GM12865 (cell line): ENCODE measurements at regions not wholly inside any gene's neighbourhood (a gene's known extent, or its start where the extent isn't known, plus 50 kb on each side); places are given as distances from the start of the nearest gene placed in this dataset.

Source experiments
- DNase-seq: peaks from one replicate; pipeline ENCODE4 v3.0.0; 2010; ENCODE audit warnings: low read depth
- H3K4me3 ChIP-seq: 2 replicates; pipeline ENCODE4 v1.5.1; 2011; ENCODE audit warnings: mild to moderate bottlenecking, low read depth, low read length, control low read depth
- CTCF ChIP-seq: IDR thresholded peaks from 2 replicates; pipeline ENCODE4 v1.5.1; 2011; ENCODE audit warnings: low read length, control low read depth, low read depth, inconsistent platforms; ENCODE audit not compliant: insufficient read depth; ENCODE audit errors: missing control alignments

- no peak for DNase-seq
- H3K4me3 ChIP-seq, result no peak overlapping the region
- TF ChIP-seq CTCF, result no peak
Observed at GRCh38 chr13:80465321-80465720, 124.4 kb upstream of the SPRY2 start.

- no peak for TF ChIP-seq CTCF
- H3K4me3 ChIP-seq, result no peak overlapping the region
- DNase-seq, result no peak
Observed at GRCh38 chr13:80463673-80464352, 122.9 kb upstream of the SPRY2 start.

- no peak for DNase-seq
- TF ChIP-seq CTCF, result no peak
- no peak overlapping the region for H3K4me3 ChIP-seq
Observed at GRCh38 chr13:80462567-80462966, 121.6 kb upstream of the SPRY2 start.

GRCh38 chr13:80462037-80462436 lies 121.1 kb upstream of the SPRY2 start:
- H3K4me3 ChIP-seq, result no peak overlapping the region
- no peak for TF ChIP-seq CTCF
- no peak for DNase-seq

GRCh38 chr13:80458543-80458942 lies 117.6 kb upstream of the SPRY2 start:
- no peak for TF ChIP-seq CTCF
- DNase-seq, result no peak
- H3K4me3 ChIP-seq, result no peak overlapping the region

GRCh38 chr13:80454245-80454644 lies 113.3 kb upstream of the SPRY2 start:
- DNase-seq, result peak; percentile 21
- TF ChIP-seq CTCF, result no peak
- H3K4me3 ChIP-seq, result no peak overlapping the region

GRCh38 chr13:80452279-80452678 lies 111.4 kb upstream of the SPRY2 start:
- no peak for DNase-seq
- TF ChIP-seq CTCF, result no peak
- no peak overlapping the region for H3K4me3 ChIP-seq
